ENCODE measurements at regions not wholly inside any gene's neighbourhood (a gene's known extent, or its start where the extent isn't known, plus 50 kb on each side); places are given as distances from the start of the nearest gene placed in this dataset.
"Not testable (repeated sequence)": the region's sequence is repeated elsewhere in the genome, so short reads cannot be mapped to it uniquely, and the experiment has no call there.

DNA sequence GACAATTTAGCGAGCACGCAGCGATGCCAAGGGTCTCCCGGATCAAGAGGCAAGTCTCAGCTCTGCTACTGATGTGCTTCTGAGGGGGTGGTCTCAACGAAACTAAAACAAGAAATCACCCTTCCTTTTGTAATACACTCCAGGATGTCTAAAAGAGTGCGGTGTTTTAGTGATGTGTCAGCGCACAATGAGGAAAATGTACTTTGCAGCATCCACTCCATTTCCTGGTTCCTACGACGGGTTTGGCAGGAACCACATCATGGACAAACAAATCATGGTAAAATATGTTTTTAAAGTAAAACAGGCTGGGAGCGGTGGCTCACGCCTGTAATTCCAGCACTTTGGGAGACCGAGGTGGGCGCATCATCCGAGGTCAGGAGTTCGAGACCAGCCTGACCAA, 154.0 kb upstream of the TSC22D1 start:
- H3K4me3 Mint-ChIP-seq, result no peak overlapping the region
- no peak overlapping the region for H3K27ac Mint-ChIP-seq
- H3K27me3 Mint-ChIP-seq (ENCODE audit: low read depth), result peaks cover 4% of the 10 kb centered on the region
- H3K36me3 Mint-ChIP-seq (ENCODE audit: low read depth), result no peaks in the 10 kb centered on the region
- TF ChIP-seq, protein P1, sequence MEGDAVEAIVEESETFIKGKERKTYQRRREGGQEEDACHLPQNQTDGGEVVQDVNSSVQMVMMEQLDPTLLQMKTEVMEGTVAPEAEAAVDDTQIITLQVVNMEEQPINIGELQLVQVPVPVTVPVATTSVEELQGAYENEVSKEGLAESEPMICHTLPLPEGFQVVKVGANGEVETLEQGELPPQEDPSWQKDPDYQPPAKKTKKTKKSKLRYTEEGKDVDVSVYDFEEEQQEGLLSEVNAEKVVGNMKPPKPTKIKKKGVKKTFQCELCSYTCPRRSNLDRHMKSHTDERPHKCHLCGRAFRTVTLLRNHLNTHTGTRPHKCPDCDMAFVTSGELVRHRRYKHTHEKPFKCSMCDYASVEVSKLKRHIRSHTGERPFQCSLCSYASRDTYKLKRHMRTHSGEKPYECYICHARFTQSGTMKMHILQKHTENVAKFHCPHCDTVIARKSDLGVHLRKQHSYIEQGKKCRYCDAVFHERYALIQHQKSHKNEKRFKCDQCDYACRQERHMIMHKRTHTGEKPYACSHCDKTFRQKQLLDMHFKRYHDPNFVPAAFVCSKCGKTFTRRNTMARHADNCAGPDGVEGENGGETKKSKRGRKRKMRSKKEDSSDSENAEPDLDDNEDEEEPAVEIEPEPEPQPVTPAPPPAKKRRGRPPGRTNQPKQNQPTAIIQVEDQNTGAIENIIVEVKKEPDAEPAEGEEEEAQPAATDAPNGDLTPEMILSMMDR (IDR thresholded peaks at IDR 0.05; ENCODE audit: unreplicated experiment in 3 of 3), result no peak
- no peaks in the 10 kb centered on the region for H3K9me3 Mint-ChIP-seq
- peaks cover 5% of the 10 kb centered on the region for H3K4me1 Mint-ChIP-seq

DNA sequence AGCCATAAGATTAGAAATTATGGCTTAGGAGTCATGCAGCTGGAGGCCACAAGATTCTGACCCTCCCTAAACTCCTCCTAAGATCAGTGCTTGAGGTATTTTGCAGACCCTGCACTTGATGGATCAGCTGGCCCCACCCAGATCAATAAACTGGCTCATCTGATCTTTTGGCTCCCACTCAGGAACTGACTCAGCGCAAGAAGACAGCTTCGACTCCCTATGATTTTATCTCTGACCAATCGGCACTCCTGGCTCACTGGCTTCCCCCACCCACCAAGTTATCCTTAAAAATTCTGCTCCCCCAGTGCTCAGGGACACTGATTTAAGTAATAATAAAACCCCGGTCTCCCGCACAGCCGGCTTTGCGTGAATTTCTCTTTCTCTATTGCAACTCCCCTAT, 151.5 kb upstream of the TSC22D1 start:
- not testable (repeated sequence) for H3K9me3 Mint-ChIP-seq; H3K27me3 Mint-ChIP-seq (ENCODE audit: low read depth); H3K36me3 Mint-ChIP-seq (ENCODE audit: low read depth); H3K27ac Mint-ChIP-seq; H3K4me3 Mint-ChIP-seq; H3K4me1 Mint-ChIP-seq

DNA sequence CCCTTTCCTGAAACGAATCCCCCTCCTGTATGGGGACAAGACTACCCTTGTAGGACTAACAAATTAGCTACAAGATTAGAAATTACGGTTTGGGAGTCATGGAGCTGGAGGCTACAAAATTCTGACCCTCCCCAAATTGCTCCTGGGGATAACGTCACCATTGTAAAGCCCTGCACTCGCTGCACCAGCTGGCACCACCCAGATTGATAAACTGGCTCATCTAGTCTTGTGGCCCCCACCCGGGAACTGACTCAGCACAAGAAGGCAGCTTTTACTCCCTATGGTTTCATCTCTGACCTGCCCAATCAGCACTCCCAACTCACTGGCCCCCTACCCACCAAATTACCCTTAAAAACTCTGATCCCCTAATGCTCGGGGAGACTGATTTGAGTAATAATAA, 150.6 kb upstream of the TSC22D1 start:
- H3K36me3 Mint-ChIP-seq (ENCODE audit: low read depth), result peaks cover 5% of the 10 kb centered on the region
- no peak overlapping the region for H3K4me3 Mint-ChIP-seq
- no peak overlapping the region for H3K27ac Mint-ChIP-seq
- peaks cover 4% of the 10 kb centered on the region for H3K27me3 Mint-ChIP-seq (ENCODE audit: low read depth)
- TF ChIP-seq, protein P1 (IDR thresholded peaks at IDR 0.05; ENCODE audit: unreplicated experiment in 3 of 3), result no peak
- H3K9me3 Mint-ChIP-seq, result peaks cover 12% of the 10 kb centered on the region
- H3K4me1 Mint-ChIP-seq, result no peaks in the 10 kb centered on the region

DNA sequence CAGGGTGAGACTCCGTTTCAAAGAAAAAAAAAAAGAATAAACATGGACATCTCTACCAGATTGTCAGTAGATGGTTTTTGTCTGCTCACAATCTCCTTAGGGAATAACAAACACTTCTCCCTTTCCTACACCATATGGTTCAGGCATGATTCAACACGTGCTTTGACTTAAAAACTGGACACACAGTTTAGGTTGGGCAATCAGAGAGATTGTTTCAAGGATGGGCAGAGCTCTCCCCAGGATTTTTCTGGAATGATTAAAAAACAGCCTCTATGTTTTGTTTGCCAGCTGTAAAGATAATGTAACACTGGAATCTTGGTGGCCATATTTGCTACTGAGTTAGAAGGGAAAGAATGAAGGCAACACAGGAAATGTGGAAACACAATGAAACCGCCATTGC, 150.1 kb upstream of the TSC22D1 start:
- Mint-ChIP-seq H3K4me3 (no peak overlapping the region), H3K27me3 (ENCODE audit: low read depth) (peaks cover 4% of the 10 kb centered on the region), H3K4me1 (no peaks in the 10 kb centered on the region), H3K27ac (no peak overlapping the region), H3K9me3 (peaks cover 13% of the 10 kb centered on the region), H3K36me3 (ENCODE audit: low read depth) (peaks cover 5% of the 10 kb centered on the region)
- TF ChIP-seq, protein P1 (IDR thresholded peaks at IDR 0.05; ENCODE audit: unreplicated experiment in 3 of 3), result no peak

DNA sequence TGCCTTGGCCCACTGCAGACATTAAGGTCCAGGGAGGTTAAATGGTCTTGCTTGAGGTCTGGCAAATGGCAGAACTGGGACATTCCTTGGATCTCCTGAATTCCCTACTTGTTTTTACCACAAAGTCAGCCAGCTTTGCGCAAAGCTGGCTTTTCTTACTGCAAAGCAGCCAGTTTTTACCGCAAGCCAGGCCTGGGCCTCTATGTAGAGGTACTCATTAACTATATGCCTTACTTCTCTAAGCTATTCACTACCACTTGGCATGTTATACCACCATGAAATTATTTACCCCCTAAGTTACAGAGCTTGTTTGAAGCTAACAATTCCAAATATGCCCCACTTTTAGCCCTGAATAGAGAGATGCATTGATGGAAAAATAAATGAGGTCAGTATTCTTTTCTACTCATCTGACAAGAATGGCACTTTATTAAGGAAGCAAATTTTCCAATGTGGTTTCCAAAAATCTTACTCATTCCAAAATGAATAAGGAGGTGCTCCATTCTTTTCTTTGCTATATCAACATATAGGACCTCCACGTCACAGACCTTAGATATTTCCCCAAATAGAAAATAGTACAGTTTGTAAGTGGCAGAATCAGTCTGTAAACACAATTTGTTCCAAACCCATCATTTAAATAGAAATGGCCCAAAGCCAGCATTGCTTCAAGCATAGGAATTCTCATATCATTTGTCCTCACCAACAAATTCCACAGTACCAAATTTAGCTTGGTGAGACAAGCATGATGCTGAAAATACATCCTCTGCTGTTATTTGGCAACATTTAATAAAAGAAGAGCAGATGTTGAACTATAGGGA, 143.9 kb upstream of the TSC22D1 start:
- Mint-ChIP-seq H3K9me3 (peaks cover 13% of the 10 kb centered on the region), H3K4me1 (peaks cover 16% of the 10 kb centered on the region), H3K27ac (peak overlapping the region; percentile 75 to 88 (median 79)), H3K36me3 (ENCODE audit: low read depth) (peaks cover 5% of the 10 kb centered on the region), H3K27me3 (ENCODE audit: low read depth) (no peaks in the 10 kb centered on the region), H3K4me3 (no peak overlapping the region)
- TF ChIP-seq, protein P1 (IDR thresholded peaks at IDR 0.05; ENCODE audit: unreplicated experiment in 3 of 3), result no peak

DNA sequence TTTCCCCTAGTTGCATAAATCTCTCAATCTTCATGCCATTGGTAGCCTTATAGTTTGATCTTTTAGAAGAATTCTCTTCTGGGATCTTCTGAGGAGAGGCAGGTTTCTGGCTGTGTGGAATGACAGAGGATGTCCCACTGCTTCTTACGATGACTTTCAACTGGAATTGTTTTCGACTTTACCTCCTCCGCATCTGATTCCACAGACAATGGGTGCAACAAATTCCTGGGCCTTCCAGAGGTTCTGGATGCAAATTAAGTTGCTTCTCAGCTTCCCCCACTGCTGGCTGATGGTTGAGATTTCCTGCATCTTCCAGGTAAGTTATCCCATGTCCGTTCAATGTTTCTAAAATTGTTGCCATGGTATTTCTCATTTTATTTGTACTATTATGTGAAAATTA, 142.3 kb upstream of the TSC22D1 start:
- TF ChIP-seq, protein P1 (IDR thresholded peaks at IDR 0.05; ENCODE audit: unreplicated experiment in 3 of 3), result no peak
- H3K4me1 Mint-ChIP-seq, result peaks cover 16% of the 10 kb centered on the region

More for the DNA sequence above, 142.3 kb upstream of the TSC22D1 start:
- peaks cover 4% of the 10 kb centered on the region for H3K27me3 Mint-ChIP-seq (ENCODE audit: low read depth)
- no peak overlapping the region for H3K4me3 Mint-ChIP-seq
- H3K27ac Mint-ChIP-seq, result no peak overlapping the region
- H3K36me3 Mint-ChIP-seq (ENCODE audit: low read depth), result peaks cover 5% of the 10 kb centered on the region
- peaks cover 13% of the 10 kb centered on the region for H3K9me3 Mint-ChIP-seq
